ENCODE measurements at regions not wholly inside any gene's neighbourhood (a gene's known extent, or its start where the extent isn't known, plus 50 kb on each side); places are given as distances from the start of the nearest gene placed in this dataset.

GRCh38 chr3:194805546-194805945, 119.9 kb downstream of the FAM43A start:
- DNase-seq (ENCODE audit: low spot score): no peak

GRCh38 chr3:194806991-194807630, 121.4 kb downstream of the FAM43A start:
- peak; percentile 79 for DNase-seq (ENCODE audit: low spot score)

GRCh38 chr3:194808640-194809097, 123.0 kb downstream of the FAM43A start:
- peak; percentile 55 for DNase-seq (ENCODE audit: low spot score)

- DNase-seq (ENCODE audit: low spot score): no peak
Measured at GRCh38 chr3:194809382-194809781, 123.7 kb downstream of the FAM43A start.

- DNase-seq (ENCODE audit: low spot score): no peak
Measured at GRCh38 chr3:194810076-194810475, 124.4 kb downstream of the FAM43A start.

- DNase-seq (ENCODE audit: low spot score): no peak
Measured at GRCh38 chr3:194811118-194811517, 125.4 kb downstream of the FAM43A start.

- DNase-seq (ENCODE audit: low spot score): no peak
Measured at GRCh38 chr3:194812176-194812575, 126.5 kb downstream of the FAM43A start.

GRCh38 chr3:194814878-194815357, 129.2 kb downstream of the FAM43A start:
- DNase-seq (ENCODE audit: low spot score): no peak

GRCh38 chr3:194816748-194817591, 131.3 kb downstream of the FAM43A start:
- DNase-seq (ENCODE audit: low spot score): no peak

- no peak for DNase-seq (ENCODE audit: low spot score)
Measured at GRCh38 chr3:194817592-194817930, 131.9 kb downstream of the FAM43A start.

GRCh38 chr3:194817936-194818335, 132.3 kb downstream of the FAM43A start:
- DNase-seq (ENCODE audit: low spot score): no peak

- no peak for DNase-seq (ENCODE audit: low spot score)
Measured at GRCh38 chr3:194824100-194824499, 138.4 kb downstream of the FAM43A start.

- DNase-seq (ENCODE audit: low spot score): peak; percentile 79
Measured at GRCh38 chr3:194824701-194825111, 139.0 kb downstream of the FAM43A start.

- DNase-seq (ENCODE audit: low spot score): no peak
Measured at GRCh38 chr3:194826594-194826993, 140.9 kb downstream of the FAM43A start.

- DNase-seq (ENCODE audit: low spot score): no peak
Measured at GRCh38 chr3:194827486-194827885, 141.8 kb downstream of the FAM43A start.

- peak; percentile 46 for DNase-seq (ENCODE audit: low spot score)
Measured at GRCh38 chr3:194828116-194828515, 142.4 kb downstream of the FAM43A start.

GRCh38 chr3:194828926-194829325, 143.2 kb downstream of the FAM43A start:
- DNase-seq (ENCODE audit: low spot score): no peak

GRCh38 chr3:194830401-194830800, 144.7 kb downstream of the FAM43A start:
- no peak for DNase-seq (ENCODE audit: low spot score)

GRCh38 chr3:194830978-194831377, 145.3 kb downstream of the FAM43A start:
- no peak for DNase-seq (ENCODE audit: low spot score)

GRCh38 chr3:194832346-194833104, 146.8 kb downstream of the FAM43A start:
- no peak for DNase-seq (ENCODE audit: low spot score)

GRCh38 chr3:194833114-194833910, 147.6 kb downstream of the FAM43A start:
- no peak for DNase-seq (ENCODE audit: low spot score)

- DNase-seq (ENCODE audit: low spot score): no peak
Measured at GRCh38 chr3:194836661-194837060, 151.0 kb downstream of the FAM43A start.
